NCI-H1048 (cell line): ENCODE measurements at regions not wholly inside any gene's neighbourhood (a gene's known extent, or its start where the extent isn't known, plus 50 kb on each side); places are given as distances from the start of the nearest gene placed in this dataset.

ENCODE experiments used
- DNase-seq: peaks from one replicate; lab custom pipeline; 2025; lab: John Stamatoyannopoulos, UW

GRCh38 chr3:147851062-147851461, 441.9 kb downstream of the ZIC1 start:
- DNase-seq: no peak

GRCh38 chr3:147854542-147854941, 445.4 kb downstream of the ZIC1 start:
- no peak for DNase-seq

GRCh38 chr3:147864754-147865354, 455.7 kb downstream of the ZIC1 start:
- DNase-seq: no peak

GRCh38 chr3:147866561-147866960, 457.4 kb downstream of the ZIC1 start:
- no peak for DNase-seq

GRCh38 chr3:147872568-147872967, 463.4 kb downstream of the ZIC1 start:
- DNase-seq: no peak

GRCh38 chr3:147875498-147875897, 466.3 kb downstream of the ZIC1 start:
- no peak for DNase-seq

- DNase-seq: no peak
These were observed 472.8 kb downstream of the ZIC1 start for GRCh38 chr3:147881933-147882332.

GRCh38 chr3:147886879-147887278, 477.7 kb downstream of the ZIC1 start:
- DNase-seq: no peak

GRCh38 chr3:147887797-147888196, 478.6 kb downstream of the ZIC1 start:
- no peak for DNase-seq

GRCh38 chr3:147890114-147890513, 480.9 kb downstream of the ZIC1 start:
- DNase-seq: no peak

- DNase-seq: no peak
These were observed 486.3 kb downstream of the ZIC1 start for GRCh38 chr3:147895509-147895908.

- DNase-seq: no peak
These were observed 491.7 kb downstream of the ZIC1 start for GRCh38 chr3:147900851-147901250.

- no peak for DNase-seq
These were observed 493.9 kb downstream of the ZIC1 start for GRCh38 chr3:147903026-147903425.

- no peak for DNase-seq
These were observed 495.3 kb downstream of the ZIC1 start for GRCh38 chr3:147904421-147904820.

GRCh38 chr3:147906285-147906684, 497.1 kb downstream of the ZIC1 start:
- no peak for DNase-seq

GRCh38 chr3:147914532-147914931, 505.4 kb downstream of the ZIC1 start:
- DNase-seq: no peak

- DNase-seq: no peak
These were observed 505.9 kb downstream of the ZIC1 start for GRCh38 chr3:147915057-147915456.

GRCh38 chr3:147919496-147919895, 510.3 kb downstream of the ZIC1 start:
- DNase-seq: no peak

GRCh38 chr3:147921051-147921450, 511.9 kb downstream of the ZIC1 start:
- no peak for DNase-seq

GRCh38 chr3:147924755-147925154, 515.6 kb downstream of the ZIC1 start:
- DNase-seq: no peak

- no peak for DNase-seq
These were observed 516.1 kb downstream of the ZIC1 start for GRCh38 chr3:147925272-147925671.

- DNase-seq: no peak
These were observed 521.2 kb downstream of the ZIC1 start for GRCh38 chr3:147930232-147930807.

- no peak for DNase-seq
These were observed 525.5 kb downstream of the ZIC1 start for GRCh38 chr3:147934451-147935180.

- no peak for DNase-seq
These were observed 528.2 kb downstream of the ZIC1 start for GRCh38 chr3:147937341-147937740.
